LNCAP (cell line): ENCODE measurements at regions not wholly inside any gene's neighbourhood (a gene's known extent, or its start where the extent isn't known, plus 50 kb on each side); places are given as distances from the start of the nearest gene placed in this dataset.

Experiments used
- TF ChIP-seq, protein P1 (sequence below): fragments of 450-650 bp; IDR thresholded peaks from 2 replicates; pipeline ENCODE4 v1.5.1; 2017; ENCODE audit warnings: mild to moderate bottlenecking

DNA sequence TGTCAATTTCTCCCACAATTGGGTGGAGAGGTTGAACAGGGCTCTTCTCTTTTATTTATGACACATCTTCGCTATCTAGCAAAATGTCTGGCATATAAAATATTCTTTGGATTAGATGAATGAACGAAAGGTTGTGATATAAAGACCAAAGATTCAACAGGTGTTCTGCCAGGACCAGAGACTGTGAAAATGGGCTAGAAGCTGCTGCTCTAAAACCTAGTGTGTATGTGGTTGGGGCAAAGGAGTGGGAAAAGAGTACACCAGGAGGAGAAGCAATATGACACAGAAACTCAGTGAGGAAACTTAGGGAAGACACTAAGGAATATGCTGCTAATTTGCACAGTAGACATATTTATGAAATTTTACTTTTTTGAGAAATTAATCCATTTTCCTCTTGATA, 102.0 kb upstream of the CCDC80 start:
- TF ChIP-seq, protein P1, sequence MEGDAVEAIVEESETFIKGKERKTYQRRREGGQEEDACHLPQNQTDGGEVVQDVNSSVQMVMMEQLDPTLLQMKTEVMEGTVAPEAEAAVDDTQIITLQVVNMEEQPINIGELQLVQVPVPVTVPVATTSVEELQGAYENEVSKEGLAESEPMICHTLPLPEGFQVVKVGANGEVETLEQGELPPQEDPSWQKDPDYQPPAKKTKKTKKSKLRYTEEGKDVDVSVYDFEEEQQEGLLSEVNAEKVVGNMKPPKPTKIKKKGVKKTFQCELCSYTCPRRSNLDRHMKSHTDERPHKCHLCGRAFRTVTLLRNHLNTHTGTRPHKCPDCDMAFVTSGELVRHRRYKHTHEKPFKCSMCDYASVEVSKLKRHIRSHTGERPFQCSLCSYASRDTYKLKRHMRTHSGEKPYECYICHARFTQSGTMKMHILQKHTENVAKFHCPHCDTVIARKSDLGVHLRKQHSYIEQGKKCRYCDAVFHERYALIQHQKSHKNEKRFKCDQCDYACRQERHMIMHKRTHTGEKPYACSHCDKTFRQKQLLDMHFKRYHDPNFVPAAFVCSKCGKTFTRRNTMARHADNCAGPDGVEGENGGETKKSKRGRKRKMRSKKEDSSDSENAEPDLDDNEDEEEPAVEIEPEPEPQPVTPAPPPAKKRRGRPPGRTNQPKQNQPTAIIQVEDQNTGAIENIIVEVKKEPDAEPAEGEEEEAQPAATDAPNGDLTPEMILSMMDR: no peak

DNA sequence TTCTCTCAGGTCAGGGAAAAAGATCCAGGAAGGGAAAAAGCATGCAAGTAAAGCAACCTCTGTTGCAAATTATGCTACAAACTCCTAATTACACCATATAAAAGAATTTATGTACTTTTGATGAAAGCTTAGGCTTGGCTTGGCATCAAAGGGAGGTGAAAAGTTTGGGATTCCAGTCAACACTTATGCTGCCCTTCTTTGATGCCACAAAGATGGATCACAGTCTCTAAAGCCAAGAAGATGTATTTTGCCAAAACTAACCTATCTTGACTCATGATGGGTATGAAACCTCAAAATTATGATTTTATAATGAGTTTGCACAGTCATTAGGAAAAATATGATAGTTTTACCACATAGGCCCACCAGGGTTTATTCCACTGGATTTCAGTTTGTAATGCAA, 101.0 kb upstream of the CCDC80 start:
- TF ChIP-seq, protein P1: no peak

DNA sequence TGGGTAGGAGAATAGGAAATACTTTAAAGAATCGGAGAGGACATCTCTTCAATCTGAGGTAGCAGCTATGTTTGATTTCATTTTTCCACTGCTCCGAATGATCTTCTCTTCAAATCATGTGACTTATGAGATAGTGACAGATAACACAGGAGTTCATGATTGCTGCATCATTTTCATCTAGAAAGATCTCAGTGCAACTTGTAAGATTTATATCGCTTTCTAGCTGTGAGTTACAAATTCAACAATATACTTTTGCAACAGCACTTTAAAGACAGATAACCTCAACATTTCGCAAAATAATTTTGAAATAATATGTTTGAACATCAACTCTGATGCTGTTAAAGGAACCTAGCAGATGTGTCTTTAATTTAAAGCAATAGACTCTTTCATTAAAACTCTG, 99.9 kb upstream of the CCDC80 start:
- TF ChIP-seq, protein P1: no peak

DNA sequence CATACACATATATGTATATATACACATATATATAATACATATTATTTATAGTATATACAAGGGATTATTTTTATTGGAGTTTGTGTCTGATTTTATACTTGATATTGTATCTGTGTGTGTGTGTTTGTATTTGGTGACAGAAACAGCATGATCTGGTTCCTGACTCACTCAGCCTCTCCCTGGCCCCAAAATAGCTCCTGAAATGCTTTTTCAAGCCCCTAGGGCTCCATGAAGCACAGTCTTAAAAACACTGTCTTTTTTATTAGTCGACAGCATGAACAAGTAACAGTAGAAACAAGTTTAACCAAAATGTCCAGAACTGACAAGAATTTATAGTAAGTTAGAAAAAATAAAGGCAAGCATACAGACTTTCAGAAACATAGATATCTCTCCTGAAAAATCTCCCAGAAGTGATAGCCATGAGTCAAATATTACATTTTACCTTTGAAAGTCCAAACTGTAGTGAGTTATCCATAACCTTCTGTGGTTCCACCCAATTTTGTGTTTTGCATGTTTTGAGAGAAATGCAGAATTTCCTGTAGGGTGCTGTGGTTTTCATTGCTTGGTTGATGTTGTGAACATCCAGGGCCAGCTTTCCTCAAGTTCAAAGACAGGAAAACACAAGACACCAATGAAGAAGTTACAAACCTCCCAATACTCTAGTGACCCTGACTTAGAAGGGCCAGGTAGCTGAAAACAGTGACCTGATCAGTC, 98.5 kb upstream of the CCDC80 start:
- TF ChIP-seq, protein P1: no peak

DNA sequence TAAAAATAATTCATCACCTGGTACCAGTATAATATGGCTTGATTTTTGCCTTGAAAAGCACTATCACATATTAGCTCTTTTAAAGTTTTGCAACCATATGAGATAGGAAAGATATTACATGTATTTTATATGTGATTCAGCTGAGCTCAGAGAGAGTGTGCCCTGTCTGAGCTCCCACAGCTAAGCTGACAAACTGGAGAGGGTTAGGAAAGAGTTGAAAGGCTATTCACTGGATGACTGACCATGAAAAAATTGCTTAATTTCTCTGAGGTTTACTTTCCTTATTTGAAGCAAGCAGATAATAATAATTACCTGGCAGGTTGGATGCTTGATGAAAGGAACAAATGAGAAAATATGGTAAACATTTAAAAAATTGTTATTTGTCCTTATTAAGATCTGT, 97.4 kb upstream of the CCDC80 start:
- TF ChIP-seq, protein P1: no peak

DNA sequence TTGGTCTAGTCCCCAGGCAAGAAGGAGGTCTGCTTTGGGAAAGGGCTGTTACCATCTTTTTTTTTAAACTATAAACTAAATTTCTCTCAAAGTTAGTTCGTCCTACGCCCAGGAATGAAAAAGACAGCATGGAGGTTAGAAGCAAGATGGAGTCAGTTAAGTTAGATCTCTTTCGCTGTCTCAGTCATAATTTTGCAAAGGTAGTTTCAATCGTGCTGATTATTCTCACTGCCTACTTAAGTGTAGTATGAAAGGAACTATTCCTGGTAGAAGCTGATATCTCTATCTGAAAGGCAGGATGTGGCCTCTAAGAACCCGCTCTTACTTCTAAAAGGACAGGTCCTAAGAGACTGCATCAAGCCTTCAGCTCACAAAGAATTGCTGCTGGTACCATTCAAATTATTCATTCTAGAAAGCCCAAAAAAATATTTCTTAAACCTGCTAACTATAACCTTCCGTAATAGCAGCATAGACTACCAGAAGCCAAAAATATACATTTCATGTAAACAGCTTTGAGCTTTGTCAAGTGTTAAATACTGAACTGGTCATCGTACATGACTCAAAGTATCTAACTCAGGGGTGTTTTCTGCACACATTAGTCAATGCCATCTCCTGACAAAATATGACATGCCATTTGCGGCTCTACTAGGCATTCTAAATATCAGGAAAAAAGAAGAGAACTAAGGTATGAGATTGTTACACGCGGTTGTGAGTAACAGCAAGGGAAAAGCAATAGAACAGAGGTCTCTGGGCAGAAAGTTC, 96.0 kb upstream of the CCDC80 start:
- TF ChIP-seq, protein P1: no peak

DNA sequence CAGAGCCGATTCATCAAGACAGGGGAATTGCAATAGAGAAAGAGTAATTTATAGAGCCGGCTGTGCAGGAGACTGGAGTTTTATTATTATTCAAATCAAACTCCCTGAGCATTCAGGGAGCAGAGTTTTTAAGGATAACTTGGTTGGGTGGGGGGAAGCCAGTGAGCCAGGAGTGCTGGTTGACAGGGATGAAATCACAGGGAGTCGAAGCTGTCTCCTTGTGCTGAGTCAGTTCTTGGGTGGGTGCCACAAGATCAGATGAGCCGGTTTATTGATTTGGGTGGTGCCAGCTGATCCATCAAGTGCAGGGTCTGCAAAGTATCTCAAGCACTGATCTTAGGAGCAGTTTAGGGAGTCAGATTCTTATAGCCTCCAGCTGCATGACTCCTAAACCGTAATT, 95.4 kb upstream of the CCDC80 start:
- TF ChIP-seq, protein P1: no peak
